NCI-H748 (cell line): ENCODE measurements at regions not wholly inside any gene's neighbourhood (a gene's known extent, or its start where the extent isn't known, plus 50 kb on each side); places are given as distances from the start of the nearest gene placed in this dataset.
"Not testable (repeated sequence)": the region's sequence is repeated elsewhere in the genome, so short reads cannot be mapped to it uniquely, and the experiment has no call there.

Source experiments
- DNase-seq: peaks from one replicate; lab custom pipeline; 2025; ENCODE audit not compliant: unreplicated experiment; lab: John Stamatoyannopoulos, UW

GRCh38 chr1:60746278-60746791 is 336.0 kb upstream of the NFIA start:
- peak; percentile 95 for DNase-seq

GRCh38 chr1:60745484-60745883 is 336.9 kb upstream of the NFIA start:
- peak; percentile 48 for DNase-seq

DNA sequence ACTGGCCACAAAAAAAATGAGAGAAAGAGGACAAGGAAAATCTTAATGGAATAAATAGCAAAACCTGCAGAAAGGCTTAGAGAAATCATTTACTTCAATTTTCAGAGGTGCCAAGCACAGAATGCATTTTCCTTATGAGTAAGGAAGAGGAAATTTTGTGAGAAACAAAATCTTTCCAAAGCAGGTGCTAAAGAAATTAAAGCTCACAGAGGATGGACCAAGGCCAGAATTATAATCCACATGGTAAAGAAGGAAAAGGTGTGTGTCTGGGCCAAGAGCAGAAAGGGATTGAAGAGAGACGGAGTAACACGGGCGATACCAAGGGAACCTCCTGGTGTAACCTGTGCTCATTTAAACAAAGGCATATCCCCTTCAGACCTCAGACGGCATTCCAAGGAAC is 340.0 kb upstream of the NFIA start:
- no peak for DNase-seq

DNA sequence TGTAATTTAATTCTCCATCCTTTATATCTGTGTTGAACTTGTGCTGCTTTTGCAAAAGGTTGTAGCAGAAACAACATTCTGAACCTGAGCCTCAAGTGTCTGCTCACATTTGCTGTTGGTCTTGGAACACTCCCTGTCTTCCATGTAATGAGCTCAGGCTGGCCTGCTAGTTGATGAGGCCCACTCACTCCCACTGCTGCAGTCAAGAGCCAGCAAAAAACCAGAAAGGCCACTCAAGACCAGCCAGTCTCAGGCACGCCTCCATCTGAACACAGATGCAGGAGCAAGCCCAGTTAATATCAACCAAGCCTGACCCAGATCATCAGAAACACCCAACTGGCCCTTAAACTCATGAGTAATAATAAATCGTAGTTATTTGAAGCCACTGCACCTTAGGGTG is 342.2 kb upstream of the NFIA start:
- DNase-seq: no peak

DNA sequence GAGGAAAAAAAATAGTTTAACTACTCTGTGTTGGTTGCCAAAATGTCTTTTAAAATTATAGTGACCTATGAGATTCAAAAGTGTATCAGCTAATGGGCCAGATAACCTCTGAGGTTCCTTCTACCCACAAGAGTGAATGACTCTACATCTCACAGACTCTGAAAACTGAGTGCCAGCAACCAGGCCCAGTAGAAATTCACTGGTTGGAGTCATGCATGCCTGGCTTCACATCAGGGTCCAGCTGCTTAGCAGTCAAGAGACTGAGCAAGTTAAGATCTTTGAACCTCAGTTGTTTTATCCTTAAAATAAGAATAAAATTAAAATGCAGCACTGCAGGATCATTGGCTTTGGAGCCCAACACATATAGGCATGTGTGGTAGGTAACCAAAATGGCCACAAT is 342.6 kb upstream of the NFIA start:
- DNase-seq: no peak

DNA sequence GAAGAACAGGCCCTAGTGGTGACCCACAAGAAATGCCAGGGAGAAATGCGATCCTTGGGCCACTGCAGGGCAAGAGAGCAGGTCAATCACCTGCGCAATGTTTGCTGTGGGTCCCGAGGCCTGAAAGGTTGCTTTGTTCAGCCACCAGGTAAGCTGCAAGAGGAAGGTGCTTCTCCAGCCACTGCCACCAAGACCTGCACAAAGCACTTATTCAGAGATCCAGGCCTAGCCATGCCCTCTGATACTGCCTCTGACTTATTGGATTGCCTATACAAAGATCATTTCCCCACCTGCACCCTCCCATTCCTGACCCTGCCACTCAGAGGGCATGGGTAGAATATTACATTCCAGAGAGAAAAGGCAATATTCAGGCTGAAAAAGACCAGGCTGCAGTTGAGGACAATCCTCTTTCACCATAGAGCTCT is 349.4 kb upstream of the NFIA start:
- DNase-seq: no peak

- no peak for DNase-seq
Measured at GRCh38 chr1:60731321-60731720, 351.0 kb upstream of the NFIA start.

DNA sequence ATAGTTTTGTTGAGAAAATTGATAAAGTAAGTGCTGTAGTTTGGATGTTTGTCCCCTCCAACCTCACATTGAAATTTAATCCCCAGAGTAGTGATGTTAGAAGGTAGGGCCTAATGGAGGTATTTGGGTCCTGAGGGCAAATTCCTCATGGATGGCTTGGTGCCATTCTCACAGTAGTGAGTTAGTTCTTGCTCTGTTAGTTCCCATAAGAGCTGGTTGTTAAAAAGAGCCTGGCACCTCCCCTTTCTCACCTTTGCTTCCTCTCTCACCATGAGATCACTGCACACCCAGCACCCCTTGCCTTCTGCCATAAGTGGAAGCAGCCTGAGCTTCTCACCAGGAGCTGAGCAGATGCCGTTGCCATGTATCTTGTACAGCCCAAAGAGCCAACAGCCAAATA is 354.8 kb upstream of the NFIA start:
- DNase-seq: no peak

DNA sequence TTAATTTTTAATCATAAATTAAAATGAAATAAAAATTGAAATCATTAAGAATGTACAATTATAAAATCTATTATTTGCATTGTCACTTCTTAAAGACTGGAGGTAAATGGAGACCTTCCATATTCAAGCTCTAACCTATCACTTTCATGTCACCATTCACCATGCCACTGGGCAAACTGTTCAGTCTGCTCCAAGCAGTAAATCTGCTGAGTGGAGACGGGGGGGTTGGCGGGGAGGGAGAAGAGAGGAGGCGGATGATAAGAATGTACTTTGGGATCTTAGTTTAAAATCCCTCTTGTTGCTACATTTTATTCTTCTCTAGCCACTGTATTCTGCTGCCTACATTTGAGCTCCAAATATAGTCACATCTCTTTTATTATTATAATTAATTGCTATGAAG is 365.9 kb upstream of the NFIA start:
- DNase-seq: no peak

DNA sequence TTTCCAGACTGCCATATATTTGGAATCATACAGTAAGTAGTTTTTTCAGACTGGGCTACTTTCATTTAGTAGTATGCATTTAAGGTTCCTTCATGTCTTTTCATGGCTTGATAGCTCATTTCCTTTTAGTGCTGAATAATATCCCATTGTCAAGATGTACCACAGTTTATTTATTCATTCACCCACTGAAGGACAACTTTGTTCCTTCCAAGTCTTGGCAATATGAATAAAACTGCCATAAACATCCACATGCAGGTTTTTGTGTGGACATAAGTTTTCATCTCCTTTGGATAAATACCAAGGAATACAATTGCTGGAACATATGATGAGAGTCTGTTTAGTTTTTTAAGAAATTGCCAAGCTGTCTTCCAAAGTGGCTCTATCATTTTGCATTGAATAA is 366.4 kb upstream of the NFIA start:
- no peak for DNase-seq

GRCh38 chr1:60709426-60709825 is 372.9 kb upstream of the NFIA start:
- no peak for DNase-seq

DNA sequence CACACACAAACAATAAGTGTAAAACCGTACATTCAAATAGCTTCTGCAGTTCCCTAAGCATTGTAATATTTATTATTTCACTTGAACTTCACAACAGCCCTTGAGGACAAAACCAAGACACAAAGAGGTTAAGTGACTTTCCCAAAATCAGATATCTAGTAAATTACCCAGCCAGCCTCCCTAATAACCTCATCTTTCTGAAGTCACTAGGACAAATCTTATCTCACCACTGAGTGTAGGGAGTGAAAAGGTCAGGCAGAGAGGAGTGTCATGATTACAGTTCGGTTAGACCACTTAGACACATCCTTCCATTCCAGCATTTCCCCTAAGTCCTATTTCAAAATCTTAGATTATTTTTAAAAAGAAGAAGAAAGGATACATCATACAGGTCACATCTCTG is 377.3 kb upstream of the NFIA start:
- no peak for DNase-seq

- no peak for DNase-seq
Measured at GRCh38 chr1:60703155-60703554, 379.2 kb upstream of the NFIA start.

GRCh38 chr1:60699325-60699724 is 383.0 kb upstream of the NFIA start:
- no peak for DNase-seq

DNA sequence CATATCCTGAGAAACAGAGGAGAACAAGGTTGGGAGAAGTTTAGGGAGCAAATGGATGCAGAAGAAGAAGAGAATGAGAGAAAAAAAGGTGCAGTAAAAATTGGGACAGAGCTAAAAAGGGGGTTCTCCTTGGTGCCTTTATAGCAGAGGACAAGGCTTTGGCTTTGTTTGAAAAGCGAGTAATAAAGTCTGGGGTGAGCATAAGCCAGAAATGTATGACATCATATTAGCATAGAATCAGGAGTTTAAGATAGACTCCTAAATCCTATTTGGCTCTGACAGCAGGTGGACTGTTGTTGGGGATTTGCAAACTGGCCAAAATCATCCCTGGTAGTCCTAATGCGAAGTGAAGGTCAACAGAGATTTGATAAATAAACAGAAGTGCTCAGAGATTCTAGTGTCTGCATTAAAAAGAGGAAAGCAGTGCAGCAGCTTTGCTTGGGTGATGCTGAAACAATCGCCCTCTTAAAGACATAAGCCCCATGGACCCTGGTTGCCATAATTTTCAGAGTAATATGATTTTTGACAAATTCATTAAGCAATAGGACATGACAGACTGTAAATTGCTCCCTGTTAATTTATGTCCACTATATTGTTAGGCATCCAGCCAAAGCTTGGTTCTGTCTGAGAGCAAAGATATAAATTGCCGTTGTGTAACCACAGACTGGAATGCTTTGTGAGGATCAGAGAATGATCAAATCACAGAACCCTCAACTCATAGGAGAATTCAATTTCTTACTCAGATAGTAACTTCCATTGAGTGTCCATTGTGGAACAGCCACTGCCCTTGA is 385.0 kb upstream of the NFIA start:
- peak; percentile 69 for DNase-seq

DNA sequence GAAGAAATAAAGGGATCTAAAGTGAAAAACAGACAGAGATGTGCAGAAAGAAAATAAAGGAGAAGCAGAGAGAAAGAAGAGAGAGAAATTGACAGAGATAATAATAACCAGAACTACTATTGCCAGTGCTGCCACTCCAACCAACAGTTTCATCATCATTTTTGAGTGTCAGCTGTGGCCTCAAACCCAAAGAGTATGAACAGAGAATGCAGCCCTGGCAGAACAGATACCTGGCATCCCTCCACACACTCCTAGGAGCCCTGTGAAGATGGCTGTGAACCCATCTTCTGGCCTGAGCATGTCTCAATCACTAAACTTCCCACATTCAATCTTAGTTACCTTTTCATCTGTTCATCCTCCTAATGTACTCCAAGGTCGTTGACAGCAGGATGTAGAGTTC is 385.8 kb upstream of the NFIA start:
- no peak for DNase-seq

DNA sequence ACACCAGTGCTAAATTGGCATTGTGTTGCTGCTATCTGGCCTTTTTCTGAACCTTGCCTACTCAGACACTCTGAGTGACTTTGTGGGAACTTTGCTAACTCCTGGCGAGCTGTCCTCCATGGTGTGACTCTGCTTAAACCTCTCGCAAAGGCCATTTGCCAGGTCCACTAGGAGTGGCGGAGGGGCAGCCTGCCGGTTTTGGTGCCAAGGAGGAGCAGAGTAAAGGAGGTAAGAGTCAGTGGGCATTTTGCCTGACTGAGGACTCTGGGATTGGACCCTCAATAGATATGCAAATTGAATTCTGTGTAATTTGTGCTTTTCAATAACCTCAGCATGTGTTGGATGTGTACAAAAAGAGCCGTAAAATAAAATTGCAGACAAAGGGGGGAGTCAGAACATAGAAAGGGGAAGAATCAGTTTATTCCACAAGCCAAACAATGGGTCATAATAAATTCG is 386.6 kb upstream of the NFIA start:
- DNase-seq: peak; percentile 83

- DNase-seq: peak; percentile 14
Measured at GRCh38 chr1:60694980-60695379, 387.4 kb upstream of the NFIA start.

DNA sequence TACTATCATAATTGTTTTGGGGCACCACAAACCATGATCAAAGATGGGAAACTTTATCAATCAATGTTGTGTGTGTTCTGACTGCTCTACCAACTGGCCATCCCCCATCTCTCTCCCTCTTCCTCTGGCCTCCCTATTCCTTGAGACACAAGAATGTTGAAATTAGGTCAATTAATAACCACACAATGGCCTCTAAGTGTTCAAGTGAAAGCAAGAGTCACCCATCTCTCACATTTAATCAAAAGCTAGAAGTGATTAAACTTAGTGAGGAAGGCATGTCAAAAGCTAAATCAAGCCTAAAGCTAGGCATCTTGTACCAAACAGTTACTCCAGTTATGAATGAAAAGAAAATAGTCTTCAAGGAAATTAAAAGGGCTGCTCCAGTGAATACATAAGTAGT is 390.3 kb upstream of the NFIA start:
- no peak for DNase-seq

- DNase-seq: not testable (repeated sequence)
Measured at GRCh38 chr1:60688221-60688620, 394.1 kb upstream of the NFIA start.

DNA sequence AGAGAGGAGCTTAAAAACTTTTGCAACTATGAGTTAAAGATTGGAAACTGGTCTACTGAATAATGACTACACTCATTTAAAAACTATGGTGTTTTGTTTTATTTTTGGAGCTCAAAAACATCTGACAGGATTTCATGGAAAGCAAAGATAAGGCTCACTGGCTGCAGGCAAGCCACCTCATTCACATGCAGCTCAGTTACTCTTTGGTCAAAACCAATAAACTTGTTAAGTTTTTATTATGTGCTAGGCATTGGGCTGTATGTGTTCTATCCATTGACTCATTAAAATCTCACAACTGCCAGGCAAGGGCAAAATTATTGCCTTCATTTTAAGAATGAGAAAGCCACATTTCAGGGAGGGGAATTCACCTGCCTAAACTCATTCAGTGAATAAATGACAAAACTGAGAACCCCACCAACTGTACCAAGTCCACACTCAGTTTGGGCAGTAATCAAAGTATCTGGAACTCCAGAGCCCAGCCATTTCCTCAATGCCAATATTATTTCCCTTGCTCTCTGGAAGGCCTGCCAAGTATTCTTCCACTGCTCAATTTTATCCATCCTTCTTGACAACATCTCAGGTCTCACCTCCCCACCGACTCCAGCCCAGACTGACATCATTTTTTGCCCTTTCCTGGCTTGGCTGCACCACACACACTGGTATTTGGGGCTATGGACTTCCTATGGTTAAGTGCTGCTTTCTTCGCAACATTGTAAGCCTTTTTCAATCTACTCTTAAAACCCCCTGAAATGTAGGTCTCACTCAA is 401.1 kb upstream of the NFIA start:
- DNase-seq: no peak
